Loucy (cell line): ENCODE measurements at regions not wholly inside any gene's neighbourhood (a gene's known extent, or its start where the extent isn't known, plus 50 kb on each side); places are given as distances from the start of the nearest gene placed in this dataset.

Experiments
- H2AFZ ChIP-seq: fragments of 200-600 bp; sonication (generic); 2 replicates; pipeline ENCODE4 v1.6.0; 2016; ENCODE audit warnings: antibody characterized with exemption, mild to moderate bottlenecking, low read length, moderate library complexity
- H3F3A ChIP-seq: fragments of 200-600 bp; 2 replicates; pipeline ENCODE4 v1.6.0; 2016; ENCODE audit warnings: antibody characterized with exemption, low read depth, mild to moderate bottlenecking
- H3K27me3 ChIP-seq: fragments of 200-600 bp; sonication (generic); 2 replicates; pipeline ENCODE4 v1.6.1; 2014; ENCODE audit warnings: low read length, mild to moderate bottlenecking; ENCODE audit not compliant: insufficient read depth, poor library complexity, severe bottlenecking
- H3K36me3 ChIP-seq: fragments of 200-600 bp; sonication (generic); 2 replicates; pipeline ENCODE4 v1.6.1; 2016; ENCODE audit warnings: low read length; ENCODE audit not compliant: insufficient read depth
- H3K4me1 ChIP-seq: fragments of 200-600 bp; sonication (generic); 2 replicates; pipeline ENCODE4 v1.5.1; 2014; ENCODE audit warnings: low read length, mild to moderate bottlenecking; ENCODE audit not compliant: insufficient read depth, poor library complexity, severe bottlenecking
- H3K4me2 ChIP-seq: fragments of 200-600 bp; sonication (generic); 2 replicates; pipeline ENCODE4 v1.6.0; 2014; ENCODE audit warnings: antibody characterized with exemption, low read length, low read depth, mild to moderate bottlenecking; ENCODE audit not compliant: poor library complexity, severe bottlenecking
- H3K4me3 ChIP-seq: fragments of 200-600 bp; sonication (generic); 2 replicates; pipeline ENCODE4 v1.5.1; 2014; ENCODE audit warnings: low read length, mild to moderate bottlenecking, mixed read lengths; ENCODE audit not compliant: poor library complexity, severe bottlenecking
- H3K79me2 ChIP-seq: fragments of 200-600 bp; sonication (generic); 2 replicates; pipeline ENCODE4 v1.6.1; 2014; ENCODE audit warnings: low read length; ENCODE audit not compliant: insufficient read depth
- H3K9ac ChIP-seq: fragments of 200-600 bp; sonication (generic); 2 replicates; pipeline ENCODE4 v1.6.0; 2014; ENCODE audit warnings: mild to moderate bottlenecking, low read depth, low read length, moderate library complexity; ENCODE audit not compliant: poor library complexity, severe bottlenecking
- H3K9me2 ChIP-seq: fragments of 200-600 bp; sonication (generic); replicated peaks from 2 replicates; pipeline ENCODE4 v1.6.1; 2016; ENCODE audit warnings: low read depth, low read length, mixed read lengths
- H3K9me3 ChIP-seq: fragments of 200-600 bp; sonication (generic); 2 replicates; pipeline ENCODE4 v1.6.1; 2014; ENCODE audit warnings: mild to moderate bottlenecking, antibody characterized with exemption, low read length, low read depth; ENCODE audit not compliant: insufficient read depth
- H4K20me1 ChIP-seq: fragments of 200-600 bp; sonication (generic); 2 replicates; pipeline ENCODE4 v1.6.0; 2014; ENCODE audit warnings: antibody characterized with exemption, low read length, mild to moderate bottlenecking; ENCODE audit not compliant: insufficient read depth, poor library complexity, severe bottlenecking
- EZH2phosphoT487 ChIP-seq: fragments of 200-600 bp; IDR thresholded peaks from 2 replicates; pipeline ENCODE4 v1.6.1; 2018; ENCODE audit warnings: antibody characterized with exemption, mild to moderate bottlenecking, moderate library complexity, borderline replicate concordance
- TF ChIP-seq, protein P1 (sequence below): fragments of 200-600 bp; sonication (generic); conservative IDR thresholded peaks from 2 replicates; pipeline ENCODE4 v1.5.1; 2014; ENCODE audit warnings: mild to moderate bottlenecking, antibody characterized with exemption, low read length

DNA sequence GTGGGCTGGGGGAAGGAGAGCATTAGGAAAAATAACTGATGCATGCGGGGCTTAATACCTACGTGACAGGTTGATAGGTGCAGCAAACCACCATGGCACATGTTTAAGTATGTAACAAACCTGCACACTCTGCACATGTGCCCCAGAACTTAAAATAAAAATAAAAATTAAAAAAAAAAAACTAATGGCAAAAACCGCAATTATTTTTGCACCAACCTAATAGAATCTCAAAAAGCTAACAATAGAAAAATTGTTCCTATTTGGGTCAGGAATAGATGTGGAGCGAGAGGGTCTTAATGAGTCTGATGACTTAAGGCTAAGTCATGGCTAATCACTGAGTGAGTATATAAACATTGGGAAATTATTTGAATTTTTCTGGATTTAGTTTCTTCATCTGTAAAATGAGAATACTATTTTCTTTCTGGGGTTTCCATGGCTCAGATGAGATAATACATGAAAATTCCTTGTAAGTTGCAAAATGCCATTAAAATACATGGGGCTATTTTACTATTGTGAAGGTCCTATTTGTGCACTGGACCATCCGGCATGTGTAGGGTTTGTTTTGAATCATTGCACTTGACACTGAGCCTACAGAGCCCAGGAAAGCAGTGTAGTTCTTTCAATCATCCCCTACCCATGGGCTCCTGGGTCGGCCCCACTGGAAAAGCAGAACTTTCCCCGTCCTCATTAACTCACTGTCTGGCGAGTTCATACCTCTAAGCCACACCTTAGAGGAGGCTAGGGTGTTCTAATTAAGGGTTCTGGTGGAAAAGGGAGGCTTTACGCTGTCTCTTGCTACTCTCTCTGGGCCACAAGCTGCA, 164.1 kb upstream of the NTF3 start:
- no peaks in the 10 kb centered on the region for H3K27me3 ChIP-seq
- H2AFZ ChIP-seq: no peak overlapping the region
- TF ChIP-seq EZH2phosphoT487: no peak
- TF ChIP-seq, protein P1, sequence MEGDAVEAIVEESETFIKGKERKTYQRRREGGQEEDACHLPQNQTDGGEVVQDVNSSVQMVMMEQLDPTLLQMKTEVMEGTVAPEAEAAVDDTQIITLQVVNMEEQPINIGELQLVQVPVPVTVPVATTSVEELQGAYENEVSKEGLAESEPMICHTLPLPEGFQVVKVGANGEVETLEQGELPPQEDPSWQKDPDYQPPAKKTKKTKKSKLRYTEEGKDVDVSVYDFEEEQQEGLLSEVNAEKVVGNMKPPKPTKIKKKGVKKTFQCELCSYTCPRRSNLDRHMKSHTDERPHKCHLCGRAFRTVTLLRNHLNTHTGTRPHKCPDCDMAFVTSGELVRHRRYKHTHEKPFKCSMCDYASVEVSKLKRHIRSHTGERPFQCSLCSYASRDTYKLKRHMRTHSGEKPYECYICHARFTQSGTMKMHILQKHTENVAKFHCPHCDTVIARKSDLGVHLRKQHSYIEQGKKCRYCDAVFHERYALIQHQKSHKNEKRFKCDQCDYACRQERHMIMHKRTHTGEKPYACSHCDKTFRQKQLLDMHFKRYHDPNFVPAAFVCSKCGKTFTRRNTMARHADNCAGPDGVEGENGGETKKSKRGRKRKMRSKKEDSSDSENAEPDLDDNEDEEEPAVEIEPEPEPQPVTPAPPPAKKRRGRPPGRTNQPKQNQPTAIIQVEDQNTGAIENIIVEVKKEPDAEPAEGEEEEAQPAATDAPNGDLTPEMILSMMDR: no peak
- no peaks in the 10 kb centered on the region for H3F3A ChIP-seq
- H3K4me2 ChIP-seq: no peak overlapping the region
- no peaks in the 10 kb centered on the region for H3K4me1 ChIP-seq
- no peaks in the 10 kb centered on the region for H3K9me3 ChIP-seq
- H4K20me1 ChIP-seq: no peaks in the 10 kb centered on the region
- H3K4me3 ChIP-seq: no peak overlapping the region
- H3K9ac ChIP-seq: no peak overlapping the region
- H3K36me3 ChIP-seq: no peaks in the 10 kb centered on the region
- H3K9me2 ChIP-seq: no peaks in the 10 kb centered on the region
- no peaks in the 10 kb centered on the region for H3K79me2 ChIP-seq

DNA sequence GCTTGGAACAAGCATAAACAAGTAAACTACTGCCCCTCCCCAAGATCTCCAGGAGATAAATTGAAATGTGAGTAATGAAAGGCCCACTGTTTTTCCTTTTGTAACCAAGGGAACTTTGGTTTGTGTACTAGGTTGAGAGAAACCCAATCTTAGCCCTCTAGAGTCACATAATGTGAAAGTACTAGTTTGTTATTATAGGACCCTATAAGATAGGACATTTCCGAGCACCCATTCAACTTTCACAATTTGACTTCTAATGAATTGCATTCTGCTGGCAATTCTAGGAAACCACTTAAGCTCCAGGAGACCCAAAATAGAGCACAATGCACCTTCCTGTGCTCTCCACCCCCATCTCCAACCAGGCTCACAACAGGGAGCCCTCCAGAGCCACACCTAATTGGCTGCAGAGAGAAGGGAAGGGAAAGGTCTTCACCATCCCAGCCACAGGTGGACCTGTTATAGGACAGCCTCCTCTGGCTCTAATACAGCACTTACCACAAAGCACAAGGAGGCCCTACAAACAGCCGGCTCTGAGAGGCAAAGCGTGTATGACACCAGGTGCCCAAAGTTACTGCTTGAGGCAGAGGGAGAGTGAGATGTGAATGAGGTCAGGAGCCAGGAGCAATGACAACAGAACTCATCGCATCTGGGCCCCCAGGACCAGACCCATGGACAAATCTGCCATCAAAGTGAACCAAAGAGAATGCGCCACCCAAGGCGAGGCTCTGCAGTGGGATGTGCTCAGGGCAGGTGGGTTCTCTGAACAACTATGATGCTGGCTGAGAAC, 163.3 kb upstream of the NTF3 start:
- Histone ChIP-seq H4K20me1 (no peaks in the 10 kb centered on the region), H3K4me2 (no peak overlapping the region), H3K4me1 (no peaks in the 10 kb centered on the region), H3K36me3 (no peaks in the 10 kb centered on the region), H2AFZ (no peak overlapping the region), H3K9me2 (no peaks in the 10 kb centered on the region), H3K9ac (no peak overlapping the region), H3K27me3 (no peaks in the 10 kb centered on the region), H3K79me2 (no peaks in the 10 kb centered on the region), H3K4me3 (no peak overlapping the region), H3F3A (no peaks in the 10 kb centered on the region), H3K9me3 (no peaks in the 10 kb centered on the region)
- TF ChIP-seq, protein P1: no peak
- no peak for TF ChIP-seq EZH2phosphoT487

DNA sequence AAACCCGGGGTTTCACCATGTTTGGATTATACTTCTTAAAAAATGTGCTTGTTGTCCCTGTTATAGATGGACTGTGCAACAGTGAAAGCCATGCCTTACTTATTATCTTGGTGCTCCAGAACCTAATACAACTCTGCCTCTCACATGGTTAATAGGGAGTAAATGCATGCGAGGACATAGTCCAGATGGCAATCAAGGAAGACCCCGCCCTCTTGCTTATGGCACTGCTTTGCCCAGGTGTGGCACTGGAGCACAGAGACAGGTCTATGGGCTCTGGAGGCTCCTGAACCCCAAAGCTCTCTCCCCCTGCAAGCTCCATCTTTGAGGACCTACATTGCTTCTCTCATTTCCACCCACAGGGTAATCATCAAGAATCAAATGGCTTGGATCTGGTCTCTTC, 162.1 kb upstream of the NTF3 start:
- TF ChIP-seq EZH2phosphoT487: no peak
- TF ChIP-seq, protein P1: no peak
- Histone ChIP-seq H3K9me3 (no peaks in the 10 kb centered on the region), H3K4me2 (no peak overlapping the region), H3K9me2 (no peaks in the 10 kb centered on the region), H3K4me3 (no peak overlapping the region), H3K79me2 (no peaks in the 10 kb centered on the region), H3K36me3 (no peaks in the 10 kb centered on the region), H3K9ac (no peak overlapping the region), H3F3A (no peaks in the 10 kb centered on the region), H3K27me3 (no peaks in the 10 kb centered on the region), H4K20me1 (no peaks in the 10 kb centered on the region), H2AFZ (no peak overlapping the region), H3K4me1 (no peaks in the 10 kb centered on the region)
